Spleen (tissue), 11 donors: ENCODE measurements at regions not wholly inside any gene's neighbourhood (a gene's known extent, or its start where the extent isn't known, plus 50 kb on each side); places are given as distances from the start of the nearest gene placed in this dataset.

Experiments
- DNase-seq: peaks from one replicate; pipeline ENCODE4 v3.0.0-alpha.2; 2020
- H3K27ac ChIP-seq, 8 donors: fragments of 200-600 bp; sonication (generic) in 7 of 8; 1 replicate in 4 of 8; 2 replicates in 4 of 8; pipeline versions ENCODE4 v1.5.0 to v1.8.0; 2016 to 2021; ENCODE audit warnings: inconsistent platforms in 4 of 8, mild to moderate bottlenecking in 4 of 8, moderate library complexity in 1 of 8
- H3K27me3 ChIP-seq, 7 donors: fragments of 200-600 bp; sonication (generic) in 6 of 7; replicated peaks in 1 of 7; 1 replicate in 4 of 7; 2 replicates in 3 of 7; pipeline versions ENCODE4 v1.5.0 to v1.8.0; 2016 to 2021; ENCODE audit warnings: inconsistent platforms in 3 of 7, mild to moderate bottlenecking in 1 of 7
- H3K36me3 ChIP-seq, 6 donors: fragments of 200-600 bp; sonication (generic) in 5 of 6; 1 replicate in 4 of 6; 2 replicates in 2 of 6; pipeline versions ENCODE4 v1.5.0 to v1.8.0; 2016 to 2021; ENCODE audit warnings: inconsistent platforms in 2 of 6
- H3K4me1 ChIP-seq, 6 donors: fragments of 200-600 bp; sonication (generic) in 5 of 6; 1 replicate in 3 of 6; 2 replicates in 3 of 6; pipeline versions ENCODE4 v1.5.0 to v1.8.0; 2016 to 2021; ENCODE audit warnings: inconsistent platforms in 3 of 6
- H3K4me3 ChIP-seq, 8 donors: fragments of 200-600 bp; sonication (generic) in 7 of 8; 1 replicate in 4 of 8; 2 replicates in 4 of 8; pipeline versions ENCODE4 v1.5.0 to v1.8.0; 2016 to 2021; ENCODE audit warnings: inconsistent platforms in 4 of 8, mild to moderate bottlenecking in 4 of 8, moderate library complexity in 2 of 8
- H3K9me3 ChIP-seq, 8 donors: fragments of 200-600 bp; sonication (generic) in 7 of 8; 1 replicate in 4 of 8; 2 replicates in 4 of 8; pipeline versions ENCODE4 v1.5.0 to v1.8.0; 2016 to 2021; ENCODE audit warnings: inconsistent platforms in 4 of 8
- POLR2A ChIP-seq, 3 donors: fragments of 450-650 bp; IDR thresholded peaks; one replicate each; pipeline ENCODE4 v1.5.1; 2017; ENCODE audit warnings: antibody characterized with exemption in 3 of 3, mild to moderate bottlenecking in 1 of 3
- POLR2AphosphoS5 ChIP-seq, 3 donors: sonication (generic); formaldehyde crosslinking; IDR thresholded peaks; one replicate each; pipeline ENCODE4 v1.5.1; 2017; ENCODE audit warnings: antibody characterized with exemption in 3 of 3
- WGBS, 5 donors: extraction: QIAGEN DNeasy Blood & Tissue Kit in 3 of 5; methylation state at CpG; one replicate each; pipeline versions ENCODE4 v1.1.5 to v1.1.7; 2013 to 2018; 5-methylcytosine and 5-hydroxymethylcytosine counted together
- intact Hi-C: fragments of 100-400 bp; cut with DNase I; formaldehyde crosslinking; loops from one replicate; pipeline ENCODE4 v1.15.0; 2023; ENCODE audit warnings: low total_unique reads
- TF ChIP-seq, protein P1 (sequence below), 11 experiments: fragments of 200-600 bp in 7 of 11; fragments of 450-650 bp in 4 of 11; sonication (generic) in 4 of 11; IDR thresholded peaks in 8 of 11; conservative IDR thresholded peaks in 3 of 11; 1 replicate in 7 of 11; 2 replicates in 4 of 11; pipeline versions ENCODE4 v1.4.0 to v1.8.0; 2016 to 2021; ENCODE audit warnings: antibody characterized with exemption in 11 of 11, inconsistent platforms in 4 of 11, mild to moderate bottlenecking in 1 of 11
- donor health status: healthy with polysubstance abuse.
- donor health status: DM: no; HTN: no; CAD: no; lungs with moderate emphysema.
- donor health status: DM: no; HTN: no; CAD: no.
- donor health status: Bipolar disorder and iron deficiency.
- donor health status: healthy.
- donor health status: DM: no; HTN: no; CAD: no.
- donor health status: DM: yes; HTN: yes; CAD: no.

DNA sequence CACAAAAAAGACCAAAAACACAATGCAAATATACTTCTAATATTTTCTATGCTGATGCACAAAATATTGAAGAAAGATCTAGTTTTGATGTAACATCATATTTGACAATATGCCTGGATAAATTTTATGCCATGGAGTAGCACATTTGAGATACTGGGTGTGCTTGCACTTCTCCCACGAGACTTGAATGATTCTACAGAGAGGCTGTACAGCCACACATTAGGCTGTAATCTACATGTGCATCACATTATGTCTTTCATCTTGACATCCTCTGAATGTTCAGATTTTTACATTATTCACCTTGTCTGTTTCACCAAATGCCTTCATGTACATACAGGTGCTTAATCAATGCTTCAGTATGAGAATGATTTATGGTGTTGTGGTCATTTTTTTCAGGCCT is 756.4 kb upstream of the CDH7 start:
- Histone ChIP-seq H3K27ac (no peak overlapping the region), H3K9me3 (no peaks in the 10 kb centered on the region), H3K27me3 (no peaks in the 10 kb centered on the region), H3K4me1 (no peaks in the 10 kb centered on the region), H3K4me3 (no peak overlapping the region), H3K36me3 (no peaks in the 10 kb centered on the region)
- intact Hi-C loops, result no loop called here
- 71 to 84% (median 73%) methylated on average over 1 of the region's 1 CpG for WGBS, 5 donors
- no peak for TF ChIP-seq POLR2AphosphoS5 (IDR thresholded peaks at IDR 0.05)
- no peak for TF ChIP-seq POLR2A (IDR thresholded peaks at IDR 0.05)
- TF ChIP-seq, protein P1, sequence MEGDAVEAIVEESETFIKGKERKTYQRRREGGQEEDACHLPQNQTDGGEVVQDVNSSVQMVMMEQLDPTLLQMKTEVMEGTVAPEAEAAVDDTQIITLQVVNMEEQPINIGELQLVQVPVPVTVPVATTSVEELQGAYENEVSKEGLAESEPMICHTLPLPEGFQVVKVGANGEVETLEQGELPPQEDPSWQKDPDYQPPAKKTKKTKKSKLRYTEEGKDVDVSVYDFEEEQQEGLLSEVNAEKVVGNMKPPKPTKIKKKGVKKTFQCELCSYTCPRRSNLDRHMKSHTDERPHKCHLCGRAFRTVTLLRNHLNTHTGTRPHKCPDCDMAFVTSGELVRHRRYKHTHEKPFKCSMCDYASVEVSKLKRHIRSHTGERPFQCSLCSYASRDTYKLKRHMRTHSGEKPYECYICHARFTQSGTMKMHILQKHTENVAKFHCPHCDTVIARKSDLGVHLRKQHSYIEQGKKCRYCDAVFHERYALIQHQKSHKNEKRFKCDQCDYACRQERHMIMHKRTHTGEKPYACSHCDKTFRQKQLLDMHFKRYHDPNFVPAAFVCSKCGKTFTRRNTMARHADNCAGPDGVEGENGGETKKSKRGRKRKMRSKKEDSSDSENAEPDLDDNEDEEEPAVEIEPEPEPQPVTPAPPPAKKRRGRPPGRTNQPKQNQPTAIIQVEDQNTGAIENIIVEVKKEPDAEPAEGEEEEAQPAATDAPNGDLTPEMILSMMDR (IDR thresholded peaks at IDR 0.05 in 8 of 11, conservative IDR thresholded peaks at IDR 0.05 in 3 of 11), result no peak
- no peak for DNase-seq

DNA sequence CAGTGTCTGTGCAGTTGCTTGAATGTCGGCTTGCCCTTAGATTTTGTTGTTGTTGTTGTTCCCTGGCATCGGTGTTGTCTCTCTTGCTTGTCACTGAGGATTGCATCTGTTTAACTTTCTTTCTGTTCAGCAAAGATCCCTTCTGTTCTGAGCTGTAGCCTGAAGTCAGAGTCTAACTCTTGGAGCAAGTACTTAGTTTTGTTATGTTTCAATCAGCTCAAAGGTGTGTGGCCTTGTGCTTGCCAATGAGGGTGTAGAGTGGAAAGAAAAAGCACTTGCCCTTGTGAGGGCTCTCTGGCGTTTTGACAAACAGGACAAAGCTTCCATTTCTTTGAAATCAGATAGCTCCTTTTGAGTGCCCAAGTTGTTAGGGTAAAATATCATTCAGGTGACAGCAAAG is 757.1 kb upstream of the CDH7 start:
- Histone ChIP-seq H3K36me3 (no peaks in the 10 kb centered on the region), H3K27ac (peak overlapping the region in 2 of 8 donors; percentile 29 to 50), H3K27me3 (no peaks in the 10 kb centered on the region), H3K4me3 (no peak overlapping the region), H3K9me3 (no peaks in the 10 kb centered on the region), H3K4me1 (no peaks in the 10 kb centered on the region)
- intact Hi-C loops, result no loop called here
- 60 to 77% (median 70%) methylated on average over 3 of the region's 3 CpGs for WGBS, 5 donors
- DNase-seq, result no peak
- no peak for TF ChIP-seq POLR2A (IDR thresholded peaks at IDR 0.05)
- no peak for TF ChIP-seq POLR2AphosphoS5 (IDR thresholded peaks at IDR 0.05)
- TF ChIP-seq, protein P1 (IDR thresholded peaks at IDR 0.05 in 8 of 11, conservative IDR thresholded peaks at IDR 0.05 in 3 of 11), result no peak

- intact Hi-C loops, result no loop called here
- Histone ChIP-seq H3K4me1 (no peaks in the 10 kb centered on the region), H3K9me3 (no peaks in the 10 kb centered on the region), H3K36me3 (no peaks in the 10 kb centered on the region), H3K27ac (no peak overlapping the region), H3K27me3 (no peaks in the 10 kb centered on the region), H3K4me3 (no peak overlapping the region)
- DNase-seq, result no peak
- TF ChIP-seq, protein P1 (IDR thresholded peaks at IDR 0.05 in 8 of 11, conservative IDR thresholded peaks at IDR 0.05 in 3 of 11), result no peak
- TF ChIP-seq POLR2AphosphoS5 (IDR thresholded peaks at IDR 0.05) (no peak), POLR2A (IDR thresholded peaks at IDR 0.05) (no peak)
- 44 to 66% (median 57%) methylated on average over 1 of the region's 1 CpG for WGBS, 5 donors
These were observed 758.2 kb upstream of the CDH7 start for GRCh38 chr18:64992654-64993053.

- Histone ChIP-seq H3K9me3 (no peaks in the 10 kb centered on the region), H3K4me3 (no peak overlapping the region), H3K27me3 (no peaks in the 10 kb centered on the region), H3K27ac (no peak overlapping the region), H3K4me1 (no peaks in the 10 kb centered on the region), H3K36me3 (no peaks in the 10 kb centered on the region)
- TF ChIP-seq, protein P1 (IDR thresholded peaks at IDR 0.05 in 8 of 11, conservative IDR thresholded peaks at IDR 0.05 in 3 of 11), result no peak
- TF ChIP-seq POLR2A (IDR thresholded peaks at IDR 0.05) (no peak), POLR2AphosphoS5 (IDR thresholded peaks at IDR 0.05) (no peak)
- intact Hi-C loops, result no loop called here
- 77 to 93% (median 90%) methylated on average over 5 of the region's 5 CpGs for WGBS, 5 donors
- DNase-seq, result no peak
These were observed 759.7 kb upstream of the CDH7 start for GRCh38 chr18:64991102-64991501.
